HCT116 (cell line): ENCODE measurements at regions not wholly inside any gene's neighbourhood (a gene's known extent, or its start where the extent isn't known, plus 50 kb on each side); places are given as distances from the start of the nearest gene placed in this dataset.

Experiments used
- ATAC-seq: fragments of 200-7000 bp; cut with Tn5 transposase; 2 replicates; pipeline ENCODE4 v1.9.1; 2020; ENCODE audit warnings: mild to moderate bottlenecking, moderate library complexity
- BruUV-seq: library from RNA; stranded (reverse); fragments of 400-500 nt; replicated peaks from 2 replicates; lab custom pipeline; 2021; lab: Mats Ljungman, UMichigan
- CTCF ChIA-PET: fragments of 300-600 bp; sonication (Branson Sonifier 250); formaldehyde crosslinking; loops from one replicate; lab custom pipeline; 2021; ENCODE audit warnings: antibody characterized with exemption; lab: Charles Lee
- POLR2A ChIA-PET: fragments of 300-600, 350-600 bp; sonication (Branson Sonifier 250); formaldehyde crosslinking; loops from one replicate; lab custom pipeline; 2021; ENCODE audit warnings: antibody characterized with exemption; lab: Charles Lee
- RAD21 ChIA-PET, 2 experiments: fragments of 300-600 bp; sonication (Branson Sonifier 250); formaldehyde crosslinking; loops; one replicate each; lab custom pipeline; 2023; ENCODE audit warnings: low total read pairs in 2 of 2; ENCODE audit not compliant: uncharacterized antibody in 2 of 2, unreplicated experiment in 2 of 2, low non-redundant PET in 1 of 2; lab: Charles Lee
- DNase-seq: peaks from one replicate; pipeline ENCODE4 v3.0.0-alpha.2; 2010; ENCODE audit warnings: low read depth, low spot score
- H2AFZ ChIP-seq: fragments of 200-600 bp; shearing (Covaris generic), sonication (generic); 2 replicates; pipeline ENCODE4 v1.6.1; 2017; ENCODE audit warnings: low read depth, mixed run types, mixed read lengths, antibody characterized with exemption, low read length; ENCODE audit not compliant: poor library complexity, severe bottlenecking
- H3K27ac ChIP-seq: 2 replicates; pipeline ENCODE4 v1.5.1; 2012; ENCODE audit warnings: low read depth, low read length
- H3K27me3 ChIP-seq: fragments of 200-600 bp; sonication (generic); 2 replicates; pipeline ENCODE4 v1.6.1; 2016; ENCODE audit warnings: mixed run types, low read length, mixed read lengths; ENCODE audit not compliant: insufficient read depth
- H3K36me3 ChIP-seq, 2 experiments: fragments of 200-500 bp in 1 of 2; fragments of 200-600 bp in 1 of 2; sonication (Bioruptor generic) in 1 of 2; sonication (generic) in 1 of 2; 2 replicates each; pipeline versions ENCODE4 v1.5.1 to v1.6.1; 2014 to 2016; ENCODE audit warnings: low read length in 2 of 2, inconsistent platforms in 1 of 2, mixed read lengths in 1 of 2, mixed run types in 1 of 2; ENCODE audit not compliant: insufficient read depth in 2 of 2, control insufficient read depth in 1 of 2
- H3K4me1 ChIP-seq, 2 experiments: fragments of 200-600 bp in 1 of 2; sonication (generic) in 1 of 2; 2 replicates each; pipeline versions ENCODE4 v1.5.1 to v1.6.1; 2012 to 2017; ENCODE audit warnings: low read length in 2 of 2, inconsistent platforms in 1 of 2, mild to moderate bottlenecking in 1 of 2, mixed read lengths in 1 of 2, mixed run types in 1 of 2, moderate library complexity in 1 of 2; ENCODE audit not compliant: insufficient read depth in 2 of 2, control insufficient read depth in 1 of 2
- H3K4me2 ChIP-seq: fragments of 200-600 bp; sonication (generic); 2 replicates; pipeline ENCODE4 v1.6.1; 2017; ENCODE audit warnings: mixed run types, low read length, mixed read lengths
- H3K4me3 ChIP-seq, 2 experiments: fragments of 200-600 bp in 1 of 2; sonication (generic) in 1 of 2; replicated peaks in 1 of 2; 2 replicates each; pipeline ENCODE4 v1.5.1; 2011 to 2016; ENCODE audit warnings: low read length in 2 of 2, control low read depth in 1 of 2, low read depth in 1 of 2, mild to moderate bottlenecking in 1 of 2, mixed read lengths in 1 of 2, mixed run types in 1 of 2
- H3K79me2 ChIP-seq: fragments of 200-600 bp; sonication (generic); 2 replicates; pipeline ENCODE4 v1.6.1; 2017; ENCODE audit warnings: mild to moderate bottlenecking, mixed run types, low read length, moderate library complexity, mixed read lengths; ENCODE audit not compliant: insufficient read depth
- H3K9ac ChIP-seq: fragments of 200-600 bp; sonication (generic); 2 replicates; pipeline ENCODE4 v1.6.1; 2016; ENCODE audit warnings: low read length, mixed read lengths
- H3K9me2 ChIP-seq: fragments of 200-600 bp; sonication (generic), shearing (Covaris generic); 2 replicates; pipeline ENCODE4 v1.6.1; 2017; ENCODE audit warnings: mixed run types, mild to moderate bottlenecking, moderate library complexity; ENCODE audit not compliant: insufficient read depth
- H3K9me3 ChIP-seq, 2 experiments: fragments of 200-500 bp in 1 of 2; fragments of 200-600 bp in 1 of 2; sonication (Bioruptor generic) in 1 of 2; sonication (generic) in 1 of 2; 2 replicates each; pipeline ENCODE4 v1.6.1; 2014 to 2017; ENCODE audit warnings: low read length in 2 of 2, mixed read lengths in 2 of 2, inconsistent platforms in 1 of 2, low read depth in 1 of 2, mild to moderate bottlenecking in 1 of 2, mixed run types in 1 of 2, moderate library complexity in 1 of 2; ENCODE audit not compliant: control insufficient read depth in 1 of 2, insufficient read depth in 1 of 2
- H4K20me1 ChIP-seq: fragments of 200-600 bp; sonication (generic), shearing (Covaris generic); 2 replicates; pipeline ENCODE4 v1.6.1; 2017; ENCODE audit warnings: mixed run types, mild to moderate bottlenecking, moderate library complexity; ENCODE audit not compliant: insufficient read depth
- CBX3 ChIP-seq: IDR thresholded peaks from 2 replicates; pipeline ENCODE4 v1.6.1; 2012; ENCODE audit warnings: low read depth
- CEBPB ChIP-seq: IDR thresholded peaks from 2 replicates; pipeline ENCODE4 v1.6.1; 2012; ENCODE audit warnings: low read depth
- EGR1 ChIP-seq: IDR thresholded peaks from 2 replicates; pipeline ENCODE4 v1.6.1; 2012; ENCODE audit warnings: low read depth
- EZH2 ChIP-seq: fragments of 200-600 bp; sonication (generic); IDR thresholded peaks from 2 replicates; pipeline ENCODE4 v1.6.1; 2017; ENCODE audit warnings: antibody characterized with exemption, mixed run types
- FOSL1 ChIP-seq: IDR thresholded peaks from 2 replicates; pipeline ENCODE4 v1.6.1; 2012; ENCODE audit warnings: low read depth
- MAX ChIP-seq: IDR thresholded peaks from 2 replicates; pipeline ENCODE4 v1.6.1; 2012
- POLR2A ChIP-seq: IDR thresholded peaks from 2 replicates; pipeline ENCODE4 v1.7.0; 2011; ENCODE audit warnings: borderline replicate concordance; ENCODE audit not compliant: insufficient read depth, insufficient read length; ENCODE audit errors: extremely low read depth
- RAD21 ChIP-seq: IDR thresholded peaks from 2 replicates; pipeline ENCODE4 v1.6.1; 2012; ENCODE audit warnings: low read depth, mild to moderate bottlenecking
- REST ChIP-seq: IDR thresholded peaks from 2 replicates; pipeline ENCODE4 v1.6.1; 2012; ENCODE audit warnings: low read depth
- SIN3A ChIP-seq: IDR thresholded peaks from 2 replicates; pipeline ENCODE4 v1.6.1; 2012; ENCODE audit warnings: low read depth
- SRF ChIP-seq: IDR thresholded peaks from 2 replicates; pipeline ENCODE4 v1.6.1; 2012; ENCODE audit warnings: low read depth
- TCF7L2 ChIP-seq: IDR thresholded peaks from 2 replicates; pipeline ENCODE4 v1.7.0; 2011; ENCODE audit warnings: borderline replicate concordance, inconsistent platforms; ENCODE audit not compliant: insufficient read depth, insufficient read length; ENCODE audit errors: extremely low read depth
- ZFX ChIP-seq: fragments of 450-650 bp; IDR thresholded peaks from 2 replicates; pipeline ENCODE4 v1.6.1; 2017
- ZNF274 ChIP-seq: fragments of 200-500 bp; sonication (Bioruptor generic); IDR thresholded peaks from 2 replicates; pipeline ENCODE4 v1.6.1; 2014; ENCODE audit warnings: mild to moderate bottlenecking, low read depth, low read length, inconsistent platforms
- intact Hi-C: fragments of 100-400 bp; cut with micrococcal nuclease; formaldehyde crosslinking; loops from 2 replicates; pipeline ENCODE4 v1.10.0; 2022
- TF ChIP-seq, protein P1 (sequence below): IDR thresholded peaks from 2 replicates; pipeline ENCODE4 v1.6.1; 2011; ENCODE audit warnings: mild to moderate bottlenecking, low read length, moderate library complexity; ENCODE audit not compliant: insufficient replicate concordance; ENCODE audit errors: extremely low read depth

GRCh38 chr4:17094876-17095210, 196.4 kb upstream of the LDB2 start:
- Histone ChIP-seq H3K4me2 (no peak overlapping the region), H4K20me1 (no peaks in the 10 kb centered on the region), H3K27ac (no peak overlapping the region), H3K9me3 (no peaks in the 10 kb centered on the region), H3K36me3 (no peaks in the 10 kb centered on the region), H3K4me1 (no peaks in the 10 kb centered on the region), H3K4me3 (no peak overlapping the region), H3K79me2 (no peaks in the 10 kb centered on the region), H3K9me2 (no peaks in the 10 kb centered on the region)
- CTCF ChIA-PET: no interaction called here
- ATAC-seq: no peak
- RAD21 ChIA-PET: no interaction called here
- intact Hi-C loops: no loop called here
- no TSS peak for BruUV-seq
- no peak for TF ChIP-seq RAD21
- TF ChIP-seq MAX: no peak
- TF ChIP-seq, all 23 proteins: peak for 0
- DNase-seq: no peak
- H3K9ac ChIP-seq: no peak overlapping the region
- POLR2A ChIA-PET: no interaction called here
- no peak overlapping the region for H2AFZ ChIP-seq
- H3K27me3 ChIP-seq: peaks cover 10% of the 10 kb centered on the region; the same call in 1 of the 2 replicates

- H3K9me3 ChIP-seq: no peaks in the 10 kb centered on the region
- ChIA-PET RAD21 (no interaction called here), CTCF (no interaction called here), POLR2A (no interaction called here)
- H3K4me2 ChIP-seq: no peak overlapping the region
- H4K20me1 ChIP-seq: no peaks in the 10 kb centered on the region
- peaks cover 7% of the 10 kb centered on the region; the same call in 1 of the 2 replicates for H3K27me3 ChIP-seq
- H3K4me3 ChIP-seq: no peak overlapping the region
- H3K36me3 ChIP-seq: no peaks in the 10 kb centered on the region
- ATAC-seq (no peak), DNase-seq (no peak)
- no peak overlapping the region for H3K27ac ChIP-seq
- intact Hi-C loops: no loop called here
- H3K79me2 ChIP-seq: no peaks in the 10 kb centered on the region
- no TSS peak for BruUV-seq
- no peaks in the 10 kb centered on the region for H3K9me2 ChIP-seq
- H3K4me1 ChIP-seq: no peaks in the 10 kb centered on the region
- no peak overlapping the region for H2AFZ ChIP-seq
- no peak overlapping the region for H3K9ac ChIP-seq
- TF ChIP-seq ZFX: no peak
- no peak for TF ChIP-seq EZH2
- TF ChIP-seq POLR2A: no peak
- TF ChIP-seq RAD21: no peak
- no peak for TF ChIP-seq ZNF274
- TF ChIP-seq EGR1: no peak
- TF ChIP-seq SRF: no peak
- no peak for TF ChIP-seq TCF7L2
- no peak for TF ChIP-seq MAX
- TF ChIP-seq SIN3A: no peak
- no peak for TF ChIP-seq CBX3
- TF ChIP-seq FOSL1: no peak
- no peak for TF ChIP-seq REST
- TF ChIP-seq CEBPB: no peak
- TF ChIP-seq, protein P1, sequence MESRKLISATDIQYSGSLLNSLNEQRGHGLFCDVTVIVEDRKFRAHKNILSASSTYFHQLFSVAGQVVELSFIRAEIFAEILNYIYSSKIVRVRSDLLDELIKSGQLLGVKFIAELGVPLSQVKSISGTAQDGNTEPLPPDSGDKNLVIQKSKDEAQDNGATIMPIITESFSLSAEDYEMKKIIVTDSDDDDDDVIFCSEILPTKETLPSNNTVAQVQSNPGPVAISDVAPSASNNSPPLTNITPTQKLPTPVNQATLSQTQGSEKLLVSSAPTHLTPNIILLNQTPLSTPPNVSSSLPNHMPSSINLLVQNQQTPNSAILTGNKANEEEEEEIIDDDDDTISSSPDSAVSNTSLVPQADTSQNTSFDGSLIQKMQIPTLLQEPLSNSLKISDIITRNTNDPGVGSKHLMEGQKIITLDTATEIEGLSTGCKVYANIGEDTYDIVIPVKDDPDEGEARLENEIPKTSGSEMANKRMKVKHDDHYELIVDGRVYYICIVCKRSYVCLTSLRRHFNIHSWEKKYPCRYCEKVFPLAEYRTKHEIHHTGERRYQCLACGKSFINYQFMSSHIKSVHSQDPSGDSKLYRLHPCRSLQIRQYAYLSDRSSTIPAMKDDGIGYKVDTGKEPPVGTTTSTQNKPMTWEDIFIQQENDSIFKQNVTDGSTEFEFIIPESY: no peak
Measured at GRCh38 chr4:17094159-17094875, 195.9 kb upstream of the LDB2 start.
